ENCODE measurements at regions not wholly inside any gene's neighbourhood (a gene's known extent, or its start where the extent isn't known, plus 50 kb on each side); places are given as distances from the start of the nearest gene placed in this dataset.

DNA sequence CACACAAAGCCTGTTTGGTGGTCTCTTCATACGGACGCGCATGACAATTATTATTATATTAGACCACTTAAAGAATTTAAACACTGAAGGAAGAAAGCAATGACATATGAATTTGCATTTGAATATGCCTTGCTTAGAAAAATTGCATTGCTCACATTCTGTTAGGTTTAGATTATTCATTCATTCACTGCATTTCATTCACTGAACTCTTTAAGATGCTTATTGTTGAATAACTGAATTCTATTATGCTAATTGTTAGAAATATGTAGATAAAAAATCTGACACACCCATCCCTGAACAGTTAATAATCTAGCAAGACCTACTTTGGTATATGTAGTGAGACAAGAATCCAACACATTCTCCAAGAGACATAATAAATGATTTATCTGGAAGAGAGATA lies 94.4 kb upstream of the PEX5L start:
- Histone ChIP-seq H3K79me2 (ENCODE audit: insufficient read depth) (no peaks in the 10 kb centered on the region), H3F3A (replicated peaks; ENCODE audit: insufficient read depth) (no peaks in the 10 kb centered on the region), H3K9me3 (no peaks in the 10 kb centered on the region), H3K27ac (ENCODE audit: low read depth in 2 of 2, low read length in 1 of 2) (no peak overlapping the region), H3K9me2 (no peaks in the 10 kb centered on the region), H4K20me1 (ENCODE audit: insufficient read depth) (no peaks in the 10 kb centered on the region), H2AFZ (ENCODE audit: low read depth) (no peak overlapping the region), H3K27me3 (ENCODE audit: insufficient read depth) (no peaks in the 10 kb centered on the region), H3K4me3 (ENCODE audit: low read depth in 2 of 2, low read length in 1 of 2) (no peak overlapping the region), H3K4me1 (ENCODE audit: control insufficient read depth in 1 of 2, insufficient read depth in 2 of 2, low read depth in 1 of 2, low read length in 1 of 2) (no peaks in the 10 kb centered on the region), H3K4me2 (no peak overlapping the region), H3K9ac (no peak overlapping the region), H3K36me3 (replicated peaks in 1 of 2; ENCODE audit: control insufficient read depth in 1 of 2, insufficient read depth in 2 of 2, low read length in 1 of 2) (no peaks in the 10 kb centered on the region)
- ChIA-PET CTCF (no interaction called here), POLR2A (no interaction called here)
- TF ChIP-seq RAD21 (IDR thresholded peaks at IDR 0.05; ENCODE audit: low read length): no peak
- no peak for TF ChIP-seq MEF2A (IDR thresholded peaks at IDR 0.05; ENCODE audit: borderline replicate concordance, low read depth)
- TF ChIP-seq RCOR1 (IDR thresholded peaks at IDR 0.05; ENCODE audit: low read length): no peak
- no peak for TF ChIP-seq NFIC (IDR thresholded peaks at IDR 0.05; ENCODE audit: borderline replicate concordance)
- no peak for TF ChIP-seq POLR2AphosphoS5 (IDR thresholded peaks at IDR 0.05; ENCODE audit: low read depth, low read length)
- TF ChIP-seq FOXJ3 (CRISPR knock-in tag; IDR thresholded peaks at IDR 0.05): no peak
- no peak for TF ChIP-seq TAF1 (IDR thresholded peaks at IDR 0.05; ENCODE audit: borderline replicate concordance, low read depth, low read length)
- TF ChIP-seq JUND (IDR thresholded peaks at IDR 0.05): no peak
- TF ChIP-seq, protein P1, sequence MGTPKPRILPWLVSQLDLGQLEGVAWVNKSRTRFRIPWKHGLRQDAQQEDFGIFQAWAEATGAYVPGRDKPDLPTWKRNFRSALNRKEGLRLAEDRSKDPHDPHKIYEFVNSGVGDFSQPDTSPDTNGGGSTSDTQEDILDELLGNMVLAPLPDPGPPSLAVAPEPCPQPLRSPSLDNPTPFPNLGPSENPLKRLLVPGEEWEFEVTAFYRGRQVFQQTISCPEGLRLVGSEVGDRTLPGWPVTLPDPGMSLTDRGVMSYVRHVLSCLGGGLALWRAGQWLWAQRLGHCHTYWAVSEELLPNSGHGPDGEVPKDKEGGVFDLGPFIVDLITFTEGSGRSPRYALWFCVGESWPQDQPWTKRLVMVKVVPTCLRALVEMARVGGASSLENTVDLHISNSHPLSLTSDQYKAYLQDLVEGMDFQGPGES (IDR thresholded peaks at IDR 0.05; ENCODE audit: low read depth, low read length): no peak
- no peak for TF ChIP-seq EP300 (IDR thresholded peaks at IDR 0.05; ENCODE audit: borderline replicate concordance in 1 of 2, low read depth in 1 of 2, low read length in 1 of 2)
- no peak for TF ChIP-seq MXI1 (IDR thresholded peaks at IDR 0.05; ENCODE audit: low read depth, low read length)
- TF ChIP-seq, protein P2, sequence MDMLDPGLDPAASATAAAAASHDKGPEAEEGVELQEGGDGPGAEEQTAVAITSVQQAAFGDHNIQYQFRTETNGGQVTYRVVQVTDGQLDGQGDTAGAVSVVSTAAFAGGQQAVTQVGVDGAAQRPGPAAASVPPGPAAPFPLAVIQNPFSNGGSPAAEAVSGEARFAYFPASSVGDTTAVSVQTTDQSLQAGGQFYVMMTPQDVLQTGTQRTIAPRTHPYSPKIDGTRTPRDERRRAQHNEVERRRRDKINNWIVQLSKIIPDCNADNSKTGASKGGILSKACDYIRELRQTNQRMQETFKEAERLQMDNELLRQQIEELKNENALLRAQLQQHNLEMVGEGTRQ (IDR thresholded peaks at IDR 0.05; ENCODE audit: borderline replicate concordance, low read depth, low read length): no peak
- TF ChIP-seq GATA2 (CRISPR knock-in tag; IDR thresholded peaks at IDR 0.05): no peak
- no peak for TF ChIP-seq YY1 (IDR thresholded peaks at IDR 0.05; ENCODE audit: low read depth)
- no peak for TF ChIP-seq RFX5 (IDR thresholded peaks at IDR 0.05; ENCODE audit: low read length)
- TF ChIP-seq CHD2 (IDR thresholded peaks at IDR 0.05; ENCODE audit: low read length, partially characterized antibody): no peak
- TF ChIP-seq, protein P3, sequence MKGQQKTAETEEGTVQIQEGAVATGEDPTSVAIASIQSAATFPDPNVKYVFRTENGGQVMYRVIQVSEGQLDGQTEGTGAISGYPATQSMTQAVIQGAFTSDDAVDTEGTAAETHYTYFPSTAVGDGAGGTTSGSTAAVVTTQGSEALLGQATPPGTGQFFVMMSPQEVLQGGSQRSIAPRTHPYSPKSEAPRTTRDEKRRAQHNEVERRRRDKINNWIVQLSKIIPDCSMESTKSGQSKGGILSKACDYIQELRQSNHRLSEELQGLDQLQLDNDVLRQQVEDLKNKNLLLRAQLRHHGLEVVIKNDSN (IDR thresholded peaks at IDR 0.05; ENCODE audit: borderline replicate concordance, low read depth): no peak
- TF ChIP-seq TEAD4 (IDR thresholded peaks at IDR 0.05; ENCODE audit: borderline replicate concordance, insufficient read depth): no peak
- WGBS (ENCODE audit: low lambda C conversion rate): 99% methylated on average over 3 of the region's 3 CpGs
- DNase-seq: no peak

DNA sequence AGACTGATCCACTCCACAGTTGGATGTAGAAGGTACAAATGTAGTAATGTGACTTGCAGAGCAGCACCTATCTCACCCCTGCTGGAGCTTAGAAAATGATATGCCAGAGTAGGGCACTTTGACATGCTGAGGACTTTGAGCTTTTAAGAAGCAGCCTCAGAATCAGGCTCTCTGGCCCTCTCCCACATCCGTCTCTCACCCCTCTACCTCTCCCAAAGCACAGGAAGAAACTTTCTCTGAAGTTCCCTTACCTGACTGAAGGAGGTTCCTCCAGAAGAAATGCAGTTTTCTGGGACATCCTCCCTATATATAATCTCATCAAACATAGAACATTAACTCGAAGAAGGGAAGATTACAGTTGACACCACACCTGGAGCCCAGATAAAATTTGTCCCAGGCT lies 98.4 kb upstream of the PEX5L start:
- H3K9me2 ChIP-seq: no peaks in the 10 kb centered on the region
- no peaks in the 10 kb centered on the region for H3K36me3 ChIP-seq (replicated peaks in 1 of 2; ENCODE audit: control insufficient read depth in 1 of 2, insufficient read depth in 2 of 2, low read length in 1 of 2)
- H3K9me3 ChIP-seq: no peaks in the 10 kb centered on the region
- TF ChIP-seq FOXM1 (IDR thresholded peaks at IDR 0.05; ENCODE audit: low read depth) (no peak), MXI1 (IDR thresholded peaks at IDR 0.05; ENCODE audit: low read depth, low read length) (no peak), GABPA (IDR thresholded peaks at IDR 0.05; ENCODE audit: low read depth) (no peak), SMC3 (IDR thresholded peaks at IDR 0.05; ENCODE audit: low read depth, low read length) (no peak), MEF2A (IDR thresholded peaks at IDR 0.05; ENCODE audit: borderline replicate concordance, low read depth) (no peak), ELF1 (IDR thresholded peaks at IDR 0.05) (no peak), YY1 (IDR thresholded peaks at IDR 0.05; ENCODE audit: low read depth) (no peak), JUND (IDR thresholded peaks at IDR 0.05) (no peak), NRF1 (IDR thresholded peaks at IDR 0.05; ENCODE audit: low read depth, low read length) (no peak), EZH2phosphoT487 (IDR thresholded peaks at IDR 0.05; ENCODE audit: borderline replicate concordance, low read depth) (no peak), EP300 (IDR thresholded peaks at IDR 0.05; ENCODE audit: borderline replicate concordance in 1 of 2, low read depth in 1 of 2, low read length in 1 of 2) (no peak)
- TF ChIP-seq, protein P3 (IDR thresholded peaks at IDR 0.05; ENCODE audit: borderline replicate concordance, low read depth): no peak
- TF ChIP-seq, protein P4, sequence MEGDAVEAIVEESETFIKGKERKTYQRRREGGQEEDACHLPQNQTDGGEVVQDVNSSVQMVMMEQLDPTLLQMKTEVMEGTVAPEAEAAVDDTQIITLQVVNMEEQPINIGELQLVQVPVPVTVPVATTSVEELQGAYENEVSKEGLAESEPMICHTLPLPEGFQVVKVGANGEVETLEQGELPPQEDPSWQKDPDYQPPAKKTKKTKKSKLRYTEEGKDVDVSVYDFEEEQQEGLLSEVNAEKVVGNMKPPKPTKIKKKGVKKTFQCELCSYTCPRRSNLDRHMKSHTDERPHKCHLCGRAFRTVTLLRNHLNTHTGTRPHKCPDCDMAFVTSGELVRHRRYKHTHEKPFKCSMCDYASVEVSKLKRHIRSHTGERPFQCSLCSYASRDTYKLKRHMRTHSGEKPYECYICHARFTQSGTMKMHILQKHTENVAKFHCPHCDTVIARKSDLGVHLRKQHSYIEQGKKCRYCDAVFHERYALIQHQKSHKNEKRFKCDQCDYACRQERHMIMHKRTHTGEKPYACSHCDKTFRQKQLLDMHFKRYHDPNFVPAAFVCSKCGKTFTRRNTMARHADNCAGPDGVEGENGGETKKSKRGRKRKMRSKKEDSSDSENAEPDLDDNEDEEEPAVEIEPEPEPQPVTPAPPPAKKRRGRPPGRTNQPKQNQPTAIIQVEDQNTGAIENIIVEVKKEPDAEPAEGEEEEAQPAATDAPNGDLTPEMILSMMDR (IDR thresholded peaks at IDR 0.05): no peak

More for the DNA sequence above, 98.4 kb upstream of the PEX5L start:
- H2AFZ ChIP-seq (ENCODE audit: low read depth): no peak overlapping the region
- H3K9ac ChIP-seq: no peak overlapping the region
- 17% methylated on average over 2 of the region's 2 CpGs for WGBS (ENCODE audit: low lambda C conversion rate)
- H3K4me3 ChIP-seq (ENCODE audit: low read depth in 2 of 2, low read length in 1 of 2): no peak overlapping the region
- no peaks in the 10 kb centered on the region for H3K4me1 ChIP-seq (ENCODE audit: control insufficient read depth in 1 of 2, insufficient read depth in 2 of 2, low read depth in 1 of 2, low read length in 1 of 2)
- H3K79me2 ChIP-seq (ENCODE audit: insufficient read depth): no peaks in the 10 kb centered on the region
- H3K27me3 ChIP-seq (ENCODE audit: insufficient read depth): no peaks in the 10 kb centered on the region
- no peak overlapping the region for H3K4me2 ChIP-seq
- ChIA-PET CTCF (no interaction called here), POLR2A (no interaction called here)
- no peak for DNase-seq
- no peaks in the 10 kb centered on the region for H4K20me1 ChIP-seq (ENCODE audit: insufficient read depth)
- H3F3A ChIP-seq (replicated peaks; ENCODE audit: insufficient read depth): no peaks in the 10 kb centered on the region
- H3K27ac ChIP-seq (ENCODE audit: low read depth in 2 of 2, low read length in 1 of 2): no peak overlapping the region

Data from SK-N-SH (cell line).